Left colon (tissue), 2 donors: ENCODE measurements at regions not wholly inside any gene's neighbourhood (a gene's known extent, or its start where the extent isn't known, plus 50 kb on each side); places are given as distances from the start of the nearest gene placed in this dataset.

Experiments
- ATAC-seq: fragments of 200-7000 bp; cut with Tn5 transposase; one replicate; pipeline ENCODE4 v1.9.1; 2020; ENCODE audit warnings: mild to moderate bottlenecking, moderate library complexity
- DNase-seq, 2 donors: peaks; one replicate each; pipeline ENCODE4 v3.0.0-alpha.2; 2020
- intact Hi-C, 2 donors: fragments of 100-400 bp; cut with DNase I in 1 of 2; cut with micrococcal nuclease in 1 of 2; formaldehyde crosslinking; loops; one replicate each; pipeline versions ENCODE4 v1.11.2 to v1.14.0; 2022; cut with DNase I, micrococcal nuclease
- donor health status: DM: no; HTN: no; CAD: no.
- donor health status: DM: yes; HTN: yes; CAD: no.

DNA sequence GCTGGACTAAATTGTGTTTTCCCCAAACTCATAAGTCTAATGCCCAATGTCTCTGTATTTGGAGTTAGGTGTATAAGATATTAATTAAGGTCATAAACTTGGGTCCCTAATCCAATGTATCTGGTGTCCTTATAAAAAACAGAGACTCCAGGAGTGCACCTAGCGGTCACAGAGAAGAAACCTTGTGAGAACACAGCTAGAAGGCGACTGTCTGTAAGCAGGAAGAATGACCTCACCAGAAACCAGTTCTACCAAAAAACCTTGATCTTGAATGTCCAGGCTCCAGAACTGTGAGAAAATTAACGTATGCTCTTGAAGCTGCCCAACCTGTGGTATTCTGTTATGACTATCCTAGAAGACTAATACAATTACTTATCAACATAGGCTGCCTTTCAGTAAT lies 591.7 kb upstream of the PTPRD start:
- intact Hi-C loops, result no loop called here
- ATAC-seq, result no peak
- no peak for DNase-seq

DNA sequence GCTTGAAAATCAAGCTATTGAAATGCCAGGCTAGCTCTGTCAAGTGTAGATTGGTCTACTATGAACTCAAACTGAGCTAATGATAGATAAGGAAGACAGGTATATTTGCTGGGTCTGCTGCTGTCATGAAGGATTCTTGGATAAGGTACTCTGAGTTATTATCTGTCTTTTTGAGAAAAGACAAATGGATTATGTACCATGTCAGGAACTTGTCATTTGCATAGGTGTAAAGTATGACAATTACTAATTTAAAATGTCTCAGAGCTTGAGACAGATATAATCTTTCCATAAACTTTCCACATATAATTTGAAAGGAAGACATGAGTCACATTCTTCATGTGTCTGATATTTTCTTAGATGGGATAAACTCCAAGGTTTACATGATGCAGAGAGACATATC lies 594.1 kb upstream of the PTPRD start:
- intact Hi-C loops, result no loop called here
- no peak for DNase-seq
- ATAC-seq, result no peak

DNA sequence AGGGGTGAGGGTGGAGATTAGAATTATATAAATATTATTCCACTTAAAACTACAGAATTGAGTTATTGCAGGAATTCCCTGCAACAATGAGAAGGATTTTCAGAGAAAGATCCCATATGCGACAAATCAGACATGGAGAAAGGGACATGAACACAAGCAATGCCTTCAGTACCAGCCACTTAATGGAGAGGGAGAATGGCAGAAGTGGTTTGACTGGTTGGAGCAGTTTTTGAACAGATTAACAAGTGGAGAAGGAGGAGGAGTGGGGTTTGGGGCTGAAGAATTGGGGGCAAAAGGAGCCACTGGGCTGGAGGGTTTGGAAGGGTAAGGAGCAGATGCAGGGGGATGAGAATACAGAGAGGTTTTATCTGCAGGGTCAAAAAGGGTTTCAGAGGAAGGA lies 620.9 kb upstream of the PTPRD start:
- intact Hi-C loops, result no loop called here
- ATAC-seq (no peak), DNase-seq (no peak)

DNA sequence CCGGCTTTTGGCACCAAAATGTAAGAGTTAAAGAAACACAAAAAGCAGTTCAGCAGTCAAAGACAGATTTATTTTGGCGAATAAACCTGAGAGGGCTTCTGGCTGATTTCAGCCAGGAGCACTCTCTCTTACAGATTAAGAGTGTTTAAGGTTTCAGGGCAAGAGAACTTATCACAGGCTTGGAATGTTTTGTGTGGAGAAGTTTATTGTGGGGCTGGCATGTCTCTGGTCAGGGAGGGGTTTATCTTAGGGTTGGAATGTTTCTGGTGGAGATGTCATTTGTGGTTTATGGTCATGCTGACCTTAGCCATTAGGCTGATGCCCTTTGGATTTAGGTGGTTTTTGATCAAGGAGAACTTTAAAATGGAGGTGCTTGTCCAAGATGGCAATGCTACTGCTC lies 622.3 kb upstream of the PTPRD start:
- DNase-seq (no peak), ATAC-seq (no peak)
- intact Hi-C loops, result no loop called here

DNA sequence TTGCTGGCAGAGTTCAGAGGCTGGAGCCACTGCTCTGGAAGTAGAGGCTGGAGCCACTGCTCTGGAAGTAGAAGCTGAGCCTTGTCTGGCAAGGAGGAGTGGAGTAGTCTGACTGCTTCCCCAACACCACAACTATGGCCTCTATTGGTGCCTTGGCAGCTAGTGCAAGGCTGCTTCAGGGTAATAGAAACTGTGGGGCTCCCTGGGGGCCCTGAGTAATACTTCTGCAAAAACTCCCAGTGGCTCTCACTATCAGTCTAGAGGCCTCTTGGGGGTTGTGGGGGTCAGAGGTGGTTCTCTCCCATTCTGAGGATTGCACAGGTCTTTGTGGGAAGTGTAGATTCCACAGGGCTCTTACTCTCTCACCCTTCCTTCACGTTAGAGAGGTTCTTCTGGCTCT lies 629.0 kb upstream of the PTPRD start:
- DNase-seq (no peak), ATAC-seq (no peak)
- intact Hi-C loops, result no loop called here

DNA sequence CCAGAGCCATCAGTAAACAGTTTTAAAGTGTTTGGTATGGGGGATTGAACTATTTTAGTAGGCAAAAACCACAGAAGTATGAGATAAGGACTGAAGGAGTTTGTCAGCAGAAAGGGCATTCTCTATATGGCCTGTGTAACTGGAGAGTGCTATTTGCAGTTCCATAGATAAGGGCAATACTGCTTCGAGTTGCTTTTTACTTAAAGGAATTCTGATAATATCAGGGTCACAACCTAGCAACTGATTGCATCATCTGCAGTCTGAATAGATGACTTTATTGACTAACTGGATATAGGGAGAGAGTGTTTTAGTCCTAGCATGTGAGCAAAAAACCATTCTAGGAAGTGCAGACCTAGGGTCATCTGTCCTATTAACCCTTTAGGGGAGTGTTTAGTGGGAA lies 645.2 kb upstream of the PTPRD start:
- intact Hi-C loops, result no loop called here
- DNase-seq (no peak), ATAC-seq (no peak)

DNA sequence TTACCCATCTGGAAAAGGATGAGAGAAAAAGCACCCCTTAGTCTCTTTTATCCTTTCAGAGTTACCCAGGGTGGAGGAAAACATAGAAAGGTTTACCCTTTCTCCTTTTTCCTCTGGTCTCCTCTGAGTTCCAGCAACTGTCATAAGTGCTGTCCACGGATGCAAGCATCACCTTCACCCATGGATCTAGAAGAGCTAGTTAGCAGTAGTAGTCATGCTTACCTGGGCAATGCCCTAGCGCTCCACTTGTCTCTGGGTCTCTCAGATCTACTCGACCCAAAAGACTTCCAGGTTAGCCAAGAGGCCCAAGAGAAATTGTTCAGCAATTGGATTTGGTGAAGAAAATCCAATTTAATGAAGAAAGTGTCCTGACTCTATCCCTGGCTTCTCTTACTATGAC lies 656.2 kb upstream of the PTPRD start:
- intact Hi-C loops, result no loop called here
- ATAC-seq (no peak), DNase-seq (no peak)

DNA sequence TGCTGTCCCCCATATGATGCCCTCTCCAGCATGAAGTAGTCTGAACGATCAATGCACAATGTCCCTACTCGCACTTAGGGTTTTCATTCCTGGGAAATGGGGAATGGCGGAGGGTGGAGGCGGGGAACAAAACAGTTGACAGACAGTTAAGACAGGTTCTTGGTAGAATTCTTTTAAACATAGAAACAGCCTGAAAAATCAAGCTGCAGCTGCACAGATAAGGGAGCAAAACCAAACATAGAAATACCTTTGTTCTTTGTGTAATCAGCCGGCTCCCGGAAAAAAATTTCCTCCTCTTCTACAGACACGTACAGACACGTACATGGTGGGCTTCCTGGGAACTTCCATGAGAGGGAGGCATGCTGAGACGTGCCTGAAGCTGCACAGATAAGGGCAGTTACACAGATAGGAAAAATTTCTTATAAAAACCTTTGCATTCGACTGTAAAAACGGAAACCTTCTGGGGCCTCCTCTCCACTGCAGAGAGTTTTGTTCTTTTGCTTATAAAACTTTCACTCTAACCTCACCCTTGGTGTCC lies 662.4 kb upstream of the PTPRD start:
- no peak for ATAC-seq
- DNase-seq, result no peak

DNA sequence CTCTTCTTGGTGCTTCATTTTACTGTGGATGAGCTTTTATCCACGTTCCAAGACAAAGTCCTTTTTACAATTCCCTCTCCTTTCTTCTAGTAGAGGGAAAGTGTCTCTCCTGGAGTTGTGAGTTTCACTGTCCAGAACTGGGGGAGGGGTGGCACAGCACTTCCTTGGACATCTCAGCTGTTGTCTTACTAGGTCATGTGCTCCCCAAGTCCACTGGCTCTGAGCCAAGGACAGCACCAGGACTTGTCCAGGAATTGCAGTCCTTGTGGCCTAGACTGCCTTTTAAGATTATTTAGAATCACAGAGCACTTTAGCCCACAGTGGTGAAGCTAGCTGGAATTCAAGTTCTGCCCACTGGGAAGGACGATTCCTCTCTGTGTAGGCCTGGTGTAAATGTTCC lies 700.2 kb upstream of the PTPRD start:
- no peak for ATAC-seq
- intact Hi-C loops, result no loop called here
- DNase-seq, result no peak

More for the DNA sequence above, 662.4 kb upstream of the PTPRD start:
- intact Hi-C loops, result no loop called here

DNA sequence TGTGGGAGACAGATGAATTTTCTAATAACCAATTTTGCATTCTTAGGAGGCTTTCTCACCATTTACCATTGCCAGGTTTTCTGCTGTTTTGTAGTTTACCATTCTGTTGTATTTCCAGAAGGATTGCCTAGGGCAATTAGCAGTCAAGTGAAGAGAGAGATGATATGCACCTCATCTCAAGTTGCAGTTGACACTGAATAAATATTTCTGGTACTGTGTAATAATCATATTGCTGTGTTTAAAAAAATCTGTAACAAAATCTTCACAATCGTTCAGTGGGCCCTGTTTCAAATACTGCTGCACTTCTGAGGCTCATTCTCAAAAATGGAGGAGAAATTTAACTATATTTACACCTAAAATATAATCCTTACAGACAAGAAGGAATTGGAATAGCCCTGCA lies 706.1 kb upstream of the PTPRD start:
- DNase-seq, result no peak
- intact Hi-C loops, result no loop called here
- no peak for ATAC-seq

DNA sequence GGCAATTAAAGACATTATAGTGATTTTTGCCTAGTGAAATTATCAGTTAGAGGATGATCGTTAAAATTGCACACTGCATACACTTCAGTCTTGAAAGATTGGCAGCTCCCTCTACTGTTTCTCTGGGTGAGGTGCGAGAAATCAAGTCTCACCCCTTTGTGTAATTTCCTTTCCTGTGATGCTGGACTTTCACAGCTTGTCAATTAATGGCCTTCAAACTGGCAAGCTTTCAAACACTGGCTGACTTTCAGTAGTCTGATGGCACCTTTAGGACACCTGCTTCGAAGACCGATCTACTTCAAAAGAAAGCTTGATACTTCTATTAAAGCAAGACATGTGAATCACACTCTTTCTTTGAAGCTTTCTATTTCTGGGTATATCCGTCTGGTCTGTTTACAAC lies 706.7 kb upstream of the PTPRD start:
- no peak for ATAC-seq
- DNase-seq, result no peak
- intact Hi-C loops, result no loop called here

DNA sequence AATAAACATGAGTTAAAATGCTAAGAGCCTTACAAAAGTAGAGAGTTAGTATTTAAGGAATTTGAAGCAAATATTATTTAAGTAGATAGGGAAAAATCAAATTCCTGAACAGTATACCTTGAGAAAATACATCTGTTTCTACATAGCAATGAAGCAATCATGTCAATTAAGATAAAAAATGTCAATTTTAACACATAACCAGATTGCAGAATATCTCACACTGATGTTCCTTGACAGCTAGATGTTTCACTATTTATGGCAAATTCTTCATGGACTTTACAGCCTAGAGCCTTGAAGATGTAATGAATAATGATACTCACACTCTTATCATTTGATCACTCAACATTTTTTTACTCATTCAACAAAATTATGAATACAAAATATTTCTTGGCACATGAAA lies 708.2 kb upstream of the PTPRD start:
- DNase-seq, result no peak
- ATAC-seq, result no peak
- intact Hi-C loops, result no loop called here

DNA sequence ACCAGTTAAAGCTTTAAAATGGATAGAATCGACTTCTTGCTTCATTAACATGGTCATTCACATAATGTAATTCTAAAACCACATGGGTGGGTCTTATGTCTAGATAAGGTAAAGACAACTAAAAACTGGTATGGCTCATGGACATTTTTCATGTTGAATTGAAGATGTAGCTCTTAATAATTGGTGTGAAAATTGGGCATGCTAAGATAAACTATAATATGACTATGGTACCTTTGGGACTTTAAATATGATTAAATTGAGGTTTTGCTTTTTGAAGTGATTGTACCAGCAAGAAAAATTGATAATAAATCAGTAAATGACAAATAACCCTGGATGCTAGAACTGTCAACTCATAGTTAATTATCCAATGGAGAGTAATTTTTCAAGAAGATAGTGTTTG lies 710.7 kb upstream of the PTPRD start:
- DNase-seq (no peak), ATAC-seq (no peak)
- intact Hi-C loops, result no loop called here

DNA sequence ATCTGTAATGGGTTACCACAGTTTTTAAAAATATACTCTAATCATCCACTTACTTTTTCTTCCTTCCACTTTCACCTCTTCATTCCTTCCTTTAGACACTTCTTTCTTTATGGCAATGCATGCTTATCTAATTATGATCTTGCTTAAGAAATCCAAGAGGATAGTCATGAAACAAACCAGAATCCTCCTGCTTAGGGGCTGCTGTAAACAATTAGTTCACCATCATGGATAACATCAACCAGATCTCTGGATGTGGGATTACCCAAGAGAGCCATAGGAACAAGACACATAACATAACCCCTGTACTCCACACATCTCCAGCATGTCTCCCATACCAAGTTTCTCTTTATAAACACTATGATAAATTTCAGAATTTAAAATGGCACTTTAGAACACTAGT lies 713.4 kb upstream of the PTPRD start:
- DNase-seq, result no peak
- no peak for ATAC-seq
- intact Hi-C loops, result no loop called here

DNA sequence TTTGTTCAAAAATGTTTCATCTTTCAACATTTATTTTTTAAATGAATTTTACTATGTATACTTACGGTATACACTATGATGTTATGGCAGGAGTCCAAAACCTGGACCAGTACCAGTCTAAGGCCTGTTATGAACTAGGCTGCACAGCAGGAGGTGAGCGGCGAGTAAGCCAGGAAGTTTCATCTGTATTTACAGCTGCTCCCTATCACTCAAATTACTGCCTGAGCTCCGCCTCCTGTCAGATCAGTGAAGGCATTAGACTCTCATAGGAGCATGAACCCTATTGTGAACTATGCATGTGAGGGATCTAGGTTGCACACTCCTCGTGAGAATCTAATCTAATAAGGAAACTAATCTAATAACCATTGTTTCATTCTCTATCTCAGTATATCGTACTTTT lies 715.5 kb upstream of the PTPRD start:
- no peak for DNase-seq
- intact Hi-C loops, result no loop called here
- no peak for ATAC-seq

DNA sequence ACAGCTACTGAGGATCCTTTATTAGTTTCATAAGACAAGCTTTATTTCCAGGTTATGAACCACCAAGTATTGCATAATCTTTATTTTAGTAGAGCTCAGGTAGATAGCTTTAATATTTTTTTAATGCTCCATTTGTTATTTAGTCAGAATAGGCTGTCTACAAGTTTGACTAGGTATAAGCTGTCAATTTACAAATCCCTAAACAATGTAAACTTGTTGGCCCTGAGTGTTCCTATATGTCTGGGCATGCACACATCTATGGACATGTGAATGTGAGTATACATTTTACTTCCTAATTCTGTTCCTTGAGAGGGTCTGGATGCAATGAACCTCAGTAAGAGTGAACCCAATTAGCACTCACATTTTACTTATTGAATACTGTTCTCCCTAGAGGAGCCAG lies 722.2 kb upstream of the PTPRD start:
- intact Hi-C loops, result no loop called here
- DNase-seq (no peak), ATAC-seq (no peak)

DNA sequence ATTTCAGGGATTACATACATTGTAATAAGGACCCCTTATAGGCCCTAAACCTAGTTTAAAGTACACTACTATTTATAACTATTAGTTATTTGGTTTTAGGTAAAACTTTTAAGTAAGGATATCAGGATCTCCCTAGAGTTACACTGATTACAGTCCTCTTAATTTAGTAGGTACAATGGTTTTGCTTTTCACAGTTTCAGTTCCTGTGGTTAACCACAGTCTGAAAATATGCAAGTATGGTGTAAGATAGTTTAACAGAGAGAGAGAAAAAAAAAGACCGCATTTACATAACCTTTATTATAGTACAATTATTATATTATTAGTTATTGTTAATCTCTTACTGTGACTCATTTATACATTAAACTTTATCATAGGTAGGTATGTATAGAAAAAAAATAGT lies 725.3 kb upstream of the PTPRD start:
- intact Hi-C loops, result no loop called here
- ATAC-seq, result no peak
- DNase-seq, result no peak

DNA sequence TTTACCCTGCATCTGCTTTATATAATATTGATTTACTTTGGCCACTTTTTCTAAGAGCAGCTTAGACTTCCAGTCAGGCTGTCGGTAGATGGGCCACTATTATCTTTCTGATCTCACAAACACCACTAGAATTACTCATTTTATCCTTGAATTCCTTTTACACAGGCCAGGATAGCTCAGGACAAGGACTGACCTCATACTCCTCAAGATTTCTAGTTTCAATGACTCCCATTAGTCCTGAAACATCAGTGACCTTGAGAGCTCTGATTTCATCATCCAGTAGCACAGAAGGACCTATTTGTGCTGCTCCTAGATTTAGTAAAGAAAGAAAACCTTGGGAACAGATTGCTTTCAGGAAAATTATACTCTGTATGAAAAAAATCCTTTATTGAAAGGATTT lies 727.9 kb upstream of the PTPRD start:
- intact Hi-C loops, result no loop called here
- ATAC-seq, result no peak
- DNase-seq, result no peak

DNA sequence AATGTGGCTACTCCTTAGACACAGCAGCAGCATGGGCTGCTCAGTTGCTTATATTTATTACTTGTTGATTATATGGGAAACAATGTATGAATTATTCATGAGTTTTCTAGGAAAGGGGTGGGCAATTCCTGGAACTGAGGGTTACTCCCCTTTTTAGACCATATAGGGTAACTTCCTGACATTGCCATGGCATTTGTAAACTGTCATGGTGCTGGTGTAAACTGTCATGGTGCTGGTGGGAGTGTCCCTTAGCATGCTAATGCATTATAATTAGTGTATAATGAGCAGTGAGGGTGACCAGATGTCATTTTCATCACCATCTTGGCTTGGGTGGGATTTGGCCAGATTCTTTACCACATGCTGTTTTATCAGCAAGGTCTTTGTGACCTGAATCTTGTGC lies 734.6 kb upstream of the PTPRD start:
- DNase-seq (no peak), ATAC-seq (no peak)
- intact Hi-C loops, result no loop called here

DNA sequence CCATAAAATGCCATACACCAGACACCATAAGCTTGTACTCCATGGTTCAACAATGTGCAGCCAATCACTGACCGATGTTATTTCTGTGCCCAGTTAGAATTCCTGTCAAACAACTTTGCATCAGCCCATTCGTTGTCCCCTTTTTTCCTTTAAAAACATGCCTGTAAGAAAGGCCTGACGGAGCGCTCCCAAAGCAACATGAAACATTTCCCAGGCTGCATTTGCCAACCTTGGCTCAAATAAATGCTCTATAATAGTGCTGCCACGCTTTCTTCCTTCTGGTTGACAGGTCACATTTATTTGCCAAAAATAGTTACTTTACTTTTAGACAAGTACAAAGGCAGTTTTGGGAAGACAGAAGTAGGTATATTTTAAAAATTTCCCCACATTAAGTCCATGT lies 735.6 kb upstream of the PTPRD start:
- intact Hi-C loops, result no loop called here
- DNase-seq (no peak), ATAC-seq (no peak)

DNA sequence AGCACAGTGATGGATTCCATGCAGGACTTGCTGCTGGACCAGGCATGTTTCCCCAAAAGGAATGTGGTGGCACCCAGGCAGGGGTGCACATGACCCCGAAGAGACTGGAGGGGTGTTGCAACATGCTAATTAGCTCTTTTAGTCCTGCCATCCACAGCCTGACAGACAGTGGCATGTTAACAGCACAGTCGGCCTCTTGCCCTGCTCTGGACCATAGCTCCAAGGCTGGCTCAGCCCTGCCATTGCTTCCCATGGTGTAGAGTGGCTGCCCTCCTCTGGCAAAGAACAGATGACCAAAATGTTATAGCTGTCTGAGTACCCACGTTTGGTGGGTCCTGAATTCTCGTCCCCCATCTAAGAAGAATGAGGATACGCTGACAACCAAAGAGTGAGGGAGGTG lies 736.4 kb upstream of the PTPRD start:
- intact Hi-C loops, result no loop called here
- no peak for DNase-seq
- no peak for ATAC-seq

DNA sequence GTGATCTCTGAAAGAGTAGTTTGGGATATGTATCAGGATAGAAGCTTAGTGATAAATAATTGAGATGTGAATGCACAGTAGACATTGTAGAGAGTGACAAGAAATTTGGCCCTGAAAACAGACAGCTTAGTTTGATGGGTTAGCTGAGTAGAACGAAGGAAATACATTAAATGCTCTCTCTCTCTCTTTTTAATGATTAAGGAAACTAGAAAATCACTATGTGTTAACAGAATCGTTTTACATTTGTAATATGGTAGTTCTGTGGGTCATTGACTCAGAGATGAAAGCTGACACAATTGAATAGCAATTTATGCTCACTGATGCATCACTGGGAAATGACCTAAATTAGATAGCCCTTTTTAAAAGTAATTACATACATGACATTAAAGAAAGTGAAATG lies 739.8 kb upstream of the PTPRD start:
- ATAC-seq (no peak), DNase-seq (no peak)
- intact Hi-C loops, result no loop called here
